ENCODE measurements at regions not wholly inside any gene's neighbourhood (a gene's known extent, or its start where the extent isn't known, plus 50 kb on each side); places are given as distances from the start of the nearest gene placed in this dataset.

- TF ChIP-seq TEAD4 (IDR thresholded peaks at IDR 0.05) = no peak
- no peak for TF ChIP-seq NFIC (IDR thresholded peaks at IDR 0.05)
- TF ChIP-seq TAF1 (IDR thresholded peaks at IDR 0.05; ENCODE audit: low read depth) = no peak
Observed at GRCh38 chr4:152150214-152150613, 385.7 kb downstream of the FBXW7 start.

- TF ChIP-seq CEBPB (IDR thresholded peaks at IDR 0.05) (no peak), YY1 (IDR thresholded peaks at IDR 0.05; ENCODE audit: low read depth) (no peak), EGR1 (IDR thresholded peaks at IDR 0.05) (no peak), NFIC (IDR thresholded peaks at IDR 0.05) (no peak), CREB1 (IDR thresholded peaks at IDR 0.05; ENCODE audit: low read depth) (no peak), EP300 (IDR thresholded peaks at IDR 0.05; ENCODE audit: borderline replicate concordance) (no peak), FOXM1 (IDR thresholded peaks at IDR 0.05; ENCODE audit: borderline replicate concordance, low read depth) (no peak), MAX (IDR thresholded peaks at IDR 0.05) (no peak), REST (IDR thresholded peaks at IDR 0.05; ENCODE audit: low read depth) (no peak), ZBTB7A (IDR thresholded peaks at IDR 0.05; ENCODE audit: low read depth) (no peak), TEAD4 (IDR thresholded peaks at IDR 0.05) (no peak), USF1 (IDR thresholded peaks at IDR 0.05) (no peak), RAD21 (IDR thresholded peaks at IDR 0.05; ENCODE audit: low read depth) (no peak), TCF12 (IDR thresholded peaks at IDR 0.05; ENCODE audit: low read depth) (no peak), TAF1 (IDR thresholded peaks at IDR 0.05; ENCODE audit: low read depth) (no peak)
Observed at GRCh38 chr4:152149745-152150144, 386.1 kb downstream of the FBXW7 start.

GRCh38 chr4:152148057-152148456, 387.2 kb upstream of the GATB start:
- TF ChIP-seq YY1 (IDR thresholded peaks at IDR 0.05; ENCODE audit: low read depth) = no peak
- TF ChIP-seq REST (IDR thresholded peaks at IDR 0.05; ENCODE audit: low read depth) = no peak
- no peak for TF ChIP-seq USF1 (IDR thresholded peaks at IDR 0.05)
- TF ChIP-seq RAD21 (IDR thresholded peaks at IDR 0.05; ENCODE audit: low read depth) = no peak
- no peak for TF ChIP-seq TAF1 (IDR thresholded peaks at IDR 0.05; ENCODE audit: low read depth)
- no peak for TF ChIP-seq EGR1 (IDR thresholded peaks at IDR 0.05)
- no peak for TF ChIP-seq MAX (IDR thresholded peaks at IDR 0.05)
- TF ChIP-seq ZBTB7A (IDR thresholded peaks at IDR 0.05; ENCODE audit: low read depth) = no peak
- TF ChIP-seq NFIC (IDR thresholded peaks at IDR 0.05) = no peak
- no peak for TF ChIP-seq CEBPB (IDR thresholded peaks at IDR 0.05)
- TF ChIP-seq TCF12 (IDR thresholded peaks at IDR 0.05; ENCODE audit: low read depth) = no peak
- TF ChIP-seq CREB1 (IDR thresholded peaks at IDR 0.05; ENCODE audit: low read depth) = no peak

GRCh38 chr4:152146244-152146643, 385.4 kb upstream of the GATB start:
- TF ChIP-seq TAF1 (IDR thresholded peaks at IDR 0.05; ENCODE audit: low read depth) = no peak

- no peak for TF ChIP-seq ZBTB7A (IDR thresholded peaks at IDR 0.05; ENCODE audit: low read depth)
- TF ChIP-seq YY1 (IDR thresholded peaks at IDR 0.05; ENCODE audit: low read depth) = no peak
- TF ChIP-seq FOXM1 (IDR thresholded peaks at IDR 0.05; ENCODE audit: borderline replicate concordance, low read depth) = no peak
- TF ChIP-seq EP300 (IDR thresholded peaks at IDR 0.05; ENCODE audit: borderline replicate concordance) = no peak
- no peak for TF ChIP-seq USF1 (IDR thresholded peaks at IDR 0.05)
- no peak for TF ChIP-seq EGR1 (IDR thresholded peaks at IDR 0.05)
- TF ChIP-seq RAD21 (IDR thresholded peaks at IDR 0.05; ENCODE audit: low read depth) = no peak
- no peak for TF ChIP-seq CEBPB (IDR thresholded peaks at IDR 0.05)
- no peak for TF ChIP-seq TAF1 (IDR thresholded peaks at IDR 0.05; ENCODE audit: low read depth)
Observed at GRCh38 chr4:152143806-152144205, 383.0 kb upstream of the GATB start.

- no peak for TF ChIP-seq EP300 (IDR thresholded peaks at IDR 0.05; ENCODE audit: borderline replicate concordance)
- no peak for TF ChIP-seq YY1 (IDR thresholded peaks at IDR 0.05; ENCODE audit: low read depth)
- no peak for TF ChIP-seq USF1 (IDR thresholded peaks at IDR 0.05)
- TF ChIP-seq TAF1 (IDR thresholded peaks at IDR 0.05; ENCODE audit: low read depth) = no peak
- TF ChIP-seq REST (IDR thresholded peaks at IDR 0.05; ENCODE audit: low read depth) = no peak
- TF ChIP-seq ZBTB7A (IDR thresholded peaks at IDR 0.05; ENCODE audit: low read depth) = no peak
- no peak for TF ChIP-seq FOXM1 (IDR thresholded peaks at IDR 0.05; ENCODE audit: borderline replicate concordance, low read depth)
- TF ChIP-seq TCF12 (IDR thresholded peaks at IDR 0.05; ENCODE audit: low read depth) = no peak
- no peak for TF ChIP-seq NFIC (IDR thresholded peaks at IDR 0.05)
- TF ChIP-seq MAX (IDR thresholded peaks at IDR 0.05) = no peak
- TF ChIP-seq CREB1 (IDR thresholded peaks at IDR 0.05; ENCODE audit: low read depth) = no peak
- TF ChIP-seq EGR1 (IDR thresholded peaks at IDR 0.05) = no peak
- no peak for TF ChIP-seq CEBPB (IDR thresholded peaks at IDR 0.05)
- TF ChIP-seq TEAD4 (IDR thresholded peaks at IDR 0.05) = no peak
Observed at GRCh38 chr4:152138451-152138850, 377.6 kb upstream of the GATB start.
